ENCODE measurements at regions not wholly inside any gene's neighbourhood (a gene's known extent, or its start where the extent isn't known, plus 50 kb on each side); places are given as distances from the start of the nearest gene placed in this dataset.

DNA sequence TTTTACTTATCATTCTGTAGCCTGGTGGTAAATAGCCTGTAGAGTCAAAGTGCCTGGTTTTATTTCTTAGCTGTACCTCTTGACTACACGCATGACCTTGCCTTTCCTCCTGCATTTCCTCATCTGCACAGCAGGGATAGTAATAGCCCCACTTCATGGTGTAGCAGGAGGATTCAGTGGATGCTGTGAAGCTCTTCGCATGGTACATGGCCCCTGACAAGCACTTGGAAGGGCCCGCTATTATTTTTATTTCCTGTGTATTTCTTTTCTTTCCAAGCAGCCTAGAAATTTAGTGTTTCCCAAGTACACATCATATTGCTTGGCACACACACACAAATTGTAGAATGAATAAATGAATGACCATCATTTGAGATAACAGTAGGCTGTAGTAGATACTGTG lies 547.2 kb downstream of the CDH26 start:
- POLR2A ChIA-PET, result no interaction called here
- no peaks in the 10 kb centered on the region for H3K36me3 Mint-ChIP-seq (ENCODE audit: low read depth)
- H3K4me1 Mint-ChIP-seq (ENCODE audit: low read depth), result no peaks in the 10 kb centered on the region
- H3K9me3 Mint-ChIP-seq, result no peaks in the 10 kb centered on the region
- Histone ChIP-seq H3K9me3 (ENCODE audit: control insufficient read depth in 1 of 2, insufficient read depth in 1 of 2, low read length in 2 of 2) (no peaks in the 10 kb centered on the region), H3K36me3 (ENCODE audit: insufficient read depth, low read length) (no peaks in the 10 kb centered on the region), H3K27ac (ENCODE audit: low read depth in 1 of 2, low read length in 2 of 2) (no peak overlapping the region), H3K4me3 (ENCODE audit: low read length) (no peak overlapping the region), H3K4me1 (ENCODE audit: insufficient read depth, low read length) (no peaks in the 10 kb centered on the region), H3K27me3 (ENCODE audit: control insufficient read depth in 1 of 2, insufficient read depth in 2 of 2, low read length in 2 of 2) (peaks cover 0 to 3% of the 10 kb centered on the region in 2 experiments)
- no peak overlapping the region for H3K27ac Mint-ChIP-seq
- intact Hi-C loops (cut with DNase I, micrococcal nuclease), result no loop called here
- CTCF ChIA-PET, result no interaction called here
- TF ChIP-seq, protein P1, sequence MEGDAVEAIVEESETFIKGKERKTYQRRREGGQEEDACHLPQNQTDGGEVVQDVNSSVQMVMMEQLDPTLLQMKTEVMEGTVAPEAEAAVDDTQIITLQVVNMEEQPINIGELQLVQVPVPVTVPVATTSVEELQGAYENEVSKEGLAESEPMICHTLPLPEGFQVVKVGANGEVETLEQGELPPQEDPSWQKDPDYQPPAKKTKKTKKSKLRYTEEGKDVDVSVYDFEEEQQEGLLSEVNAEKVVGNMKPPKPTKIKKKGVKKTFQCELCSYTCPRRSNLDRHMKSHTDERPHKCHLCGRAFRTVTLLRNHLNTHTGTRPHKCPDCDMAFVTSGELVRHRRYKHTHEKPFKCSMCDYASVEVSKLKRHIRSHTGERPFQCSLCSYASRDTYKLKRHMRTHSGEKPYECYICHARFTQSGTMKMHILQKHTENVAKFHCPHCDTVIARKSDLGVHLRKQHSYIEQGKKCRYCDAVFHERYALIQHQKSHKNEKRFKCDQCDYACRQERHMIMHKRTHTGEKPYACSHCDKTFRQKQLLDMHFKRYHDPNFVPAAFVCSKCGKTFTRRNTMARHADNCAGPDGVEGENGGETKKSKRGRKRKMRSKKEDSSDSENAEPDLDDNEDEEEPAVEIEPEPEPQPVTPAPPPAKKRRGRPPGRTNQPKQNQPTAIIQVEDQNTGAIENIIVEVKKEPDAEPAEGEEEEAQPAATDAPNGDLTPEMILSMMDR (IDR thresholded peaks at IDR 0.05), result no peak
- peaks cover 22% of the 10 kb centered on the region for H3K27me3 Mint-ChIP-seq
- H3K4me3 Mint-ChIP-seq, result no peak overlapping the region
- ATAC-seq (ENCODE audit: poor library complexity) (no peak), DNase-seq (no peak)

DNA sequence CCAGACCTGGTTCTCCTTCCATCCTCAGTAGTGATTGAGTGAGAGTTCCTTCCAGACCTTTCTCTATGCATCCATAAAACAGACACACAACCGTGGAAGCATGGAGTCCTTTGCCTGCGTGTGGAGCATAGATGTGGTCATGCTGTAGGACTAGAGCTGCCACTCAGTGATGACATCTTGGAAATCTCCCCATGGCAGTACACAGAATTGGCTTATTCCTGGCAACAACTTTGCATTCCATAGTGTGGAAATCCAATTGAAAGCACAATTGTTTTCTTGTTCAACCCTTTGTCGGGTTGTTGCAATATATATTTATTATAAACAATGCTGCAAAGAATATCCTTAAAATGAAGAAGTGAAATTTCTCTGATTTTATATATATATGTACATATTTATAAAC lies 547.8 kb downstream of the CDH26 start:
- CTCF ChIA-PET, result no interaction called here
- H3K4me3 Mint-ChIP-seq, result no peak overlapping the region
- TF ChIP-seq, protein P1 (IDR thresholded peaks at IDR 0.05), result no peak
- no peaks in the 10 kb centered on the region for H3K36me3 Mint-ChIP-seq (ENCODE audit: low read depth)
- intact Hi-C loops (cut with DNase I, micrococcal nuclease), result no loop called here
- no peak for ATAC-seq (ENCODE audit: poor library complexity)
- DNase-seq, result no peak
- H3K36me3 ChIP-seq (ENCODE audit: insufficient read depth, low read length), result no peaks in the 10 kb centered on the region
- H3K27ac Mint-ChIP-seq, result no peak overlapping the region
- no peaks in the 10 kb centered on the region for H3K9me3 ChIP-seq (ENCODE audit: control insufficient read depth in 1 of 2, insufficient read depth in 1 of 2, low read length in 2 of 2)
- no peaks in the 10 kb centered on the region for H3K4me1 ChIP-seq (ENCODE audit: insufficient read depth, low read length)
- no peak overlapping the region for H3K27ac ChIP-seq (ENCODE audit: low read depth in 1 of 2, low read length in 2 of 2)
- H3K9me3 Mint-ChIP-seq, result no peaks in the 10 kb centered on the region
- H3K4me1 Mint-ChIP-seq (ENCODE audit: low read depth), result no peaks in the 10 kb centered on the region
- no peak overlapping the region for H3K4me3 ChIP-seq (ENCODE audit: low read length)
- POLR2A ChIA-PET, result no interaction called here
- H3K27me3 Mint-ChIP-seq, result peaks cover 22% of the 10 kb centered on the region
- H3K27me3 ChIP-seq (ENCODE audit: control insufficient read depth in 1 of 2, insufficient read depth in 2 of 2, low read length in 2 of 2), result peaks cover 0 to 3% of the 10 kb centered on the region in 2 experiments

DNA sequence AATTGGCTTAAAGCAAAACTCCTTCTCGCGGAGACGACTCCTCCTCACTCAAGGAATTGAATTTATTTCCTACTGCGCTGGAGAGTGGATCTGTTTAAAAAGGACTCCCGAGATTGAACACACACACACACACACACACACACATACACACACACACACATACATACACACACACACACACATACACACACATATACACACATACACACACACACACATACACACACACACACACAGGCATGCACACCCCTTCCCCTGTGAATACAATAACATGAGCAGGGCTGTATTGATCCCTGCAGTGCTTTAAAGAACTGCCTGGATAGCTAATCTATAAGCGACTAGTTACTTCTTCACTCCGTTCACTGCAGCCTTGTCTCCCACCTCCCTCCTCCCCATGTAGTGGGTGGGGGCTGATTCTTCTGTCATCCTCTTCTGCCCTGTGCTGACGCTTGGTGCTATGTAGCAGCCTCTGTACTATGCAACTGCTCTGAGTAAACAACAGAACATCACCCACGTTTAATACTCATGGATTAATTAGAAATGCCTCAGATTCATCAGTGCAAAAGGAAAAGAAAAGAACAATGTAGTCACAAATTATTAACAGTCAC lies 549.0 kb downstream of the CDH26 start:
- ATAC-seq (ENCODE audit: poor library complexity) (no peak), DNase-seq (no peak)
- CTCF ChIA-PET, result no interaction called here
- H3K27ac ChIP-seq (ENCODE audit: low read depth in 1 of 2, low read length in 2 of 2), result no peak overlapping the region
- TF ChIP-seq, protein P1 (IDR thresholded peaks at IDR 0.05), result no peak
- POLR2A ChIA-PET, result no interaction called here
- intact Hi-C loops (cut with DNase I, micrococcal nuclease), result no loop called here
- peaks cover 0 to 3% of the 10 kb centered on the region in 2 experiments for H3K27me3 ChIP-seq (ENCODE audit: control insufficient read depth in 1 of 2, insufficient read depth in 2 of 2, low read length in 2 of 2)
- Mint-ChIP-seq H3K36me3 (ENCODE audit: low read depth) (no peaks in the 10 kb centered on the region), H3K9me3 (no peaks in the 10 kb centered on the region), H3K27me3 (peaks cover 27% of the 10 kb centered on the region), H3K27ac (no peak overlapping the region), H3K4me3 (no peak overlapping the region), H3K4me1 (ENCODE audit: low read depth) (no peaks in the 10 kb centered on the region)
- H3K4me1 ChIP-seq (ENCODE audit: insufficient read depth, low read length), result no peaks in the 10 kb centered on the region
- no peak overlapping the region for H3K4me3 ChIP-seq (ENCODE audit: low read length)
- no peaks in the 10 kb centered on the region for H3K9me3 ChIP-seq (ENCODE audit: control insufficient read depth in 1 of 2, insufficient read depth in 1 of 2, low read length in 2 of 2)
- no peaks in the 10 kb centered on the region for H3K36me3 ChIP-seq (ENCODE audit: insufficient read depth, low read length)

Measured in CD4-positive, alpha-beta T cell (primary cell).